Osteocyte (in vitro differentiated cells): ENCODE measurements at regions not wholly inside any gene's neighbourhood (a gene's known extent, or its start where the extent isn't known, plus 50 kb on each side); places are given as distances from the start of the nearest gene placed in this dataset.

ENCODE experiments used
- DNase-seq: peaks from one replicate; pipeline ENCODE4 v3.0.0; 2021; ENCODE audit warnings: mixed read lengths; ENCODE audit not compliant: unreplicated experiment; ENCODE audit errors: extremely low spot score
- H3K27ac Mint-ChIP-seq: one replicate; pipeline ENCODE4 v1.8.0; 2021; ENCODE audit warnings: mild to moderate bottlenecking, mixed read lengths; ENCODE audit not compliant: unreplicated experiment
- H3K27me3 Mint-ChIP-seq: one replicate; pipeline ENCODE4 v1.8.0; 2021; ENCODE audit warnings: mixed read lengths; ENCODE audit not compliant: unreplicated experiment
- H3K36me3 Mint-ChIP-seq: one replicate; pipeline ENCODE4 v1.8.0; 2021; ENCODE audit warnings: mixed read lengths; ENCODE audit not compliant: unreplicated experiment
- H3K4me1 Mint-ChIP-seq: one replicate; pipeline ENCODE4 v1.8.0; 2021; ENCODE audit warnings: mixed read lengths; ENCODE audit not compliant: unreplicated experiment
- H3K4me3 Mint-ChIP-seq: one replicate; pipeline ENCODE4 v1.8.0; 2021; ENCODE audit warnings: mild to moderate bottlenecking, moderate library complexity, mixed read lengths; ENCODE audit not compliant: unreplicated experiment
- H3K9me3 Mint-ChIP-seq: one replicate; pipeline ENCODE4 v1.8.0; 2021; ENCODE audit warnings: mixed read lengths; ENCODE audit not compliant: unreplicated experiment
- TF ChIP-seq, protein P1 (sequence below): fragments of 200-600 bp; sonication (generic); IDR thresholded peaks from 2 replicates; pipeline ENCODE4 v1.5.0; 2021; ENCODE audit warnings: antibody characterized with exemption, mild to moderate bottlenecking, moderate library complexity

DNA sequence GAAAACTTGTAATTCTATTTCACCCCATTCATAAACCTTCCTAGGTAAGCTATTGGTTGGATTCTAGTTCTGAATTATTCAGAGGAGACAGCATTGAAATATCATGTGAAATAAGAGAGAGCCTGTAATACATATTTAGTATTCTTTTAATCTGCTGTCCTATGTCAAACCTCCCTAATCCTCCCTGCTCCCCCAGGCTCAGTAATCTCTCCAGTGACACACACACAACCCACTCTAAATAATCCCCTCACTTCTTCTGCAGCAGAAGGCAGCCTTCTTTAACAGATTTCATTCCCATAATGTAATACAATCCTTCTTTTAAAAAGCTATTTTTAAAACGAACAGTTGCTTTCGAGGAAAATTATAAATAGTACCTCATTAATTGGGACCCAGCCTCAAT, 639.7 kb upstream of the AUTS2 start:
- Mint-ChIP-seq H3K36me3 (no peaks in the 10 kb centered on the region), H3K4me3 (no peak overlapping the region), H3K4me1 (no peaks in the 10 kb centered on the region), H3K27me3 (peaks cover 5% of the 10 kb centered on the region), H3K27ac (no peak overlapping the region), H3K9me3 (peaks cover 4% of the 10 kb centered on the region)
- DNase-seq: no peak
- TF ChIP-seq, protein P1, sequence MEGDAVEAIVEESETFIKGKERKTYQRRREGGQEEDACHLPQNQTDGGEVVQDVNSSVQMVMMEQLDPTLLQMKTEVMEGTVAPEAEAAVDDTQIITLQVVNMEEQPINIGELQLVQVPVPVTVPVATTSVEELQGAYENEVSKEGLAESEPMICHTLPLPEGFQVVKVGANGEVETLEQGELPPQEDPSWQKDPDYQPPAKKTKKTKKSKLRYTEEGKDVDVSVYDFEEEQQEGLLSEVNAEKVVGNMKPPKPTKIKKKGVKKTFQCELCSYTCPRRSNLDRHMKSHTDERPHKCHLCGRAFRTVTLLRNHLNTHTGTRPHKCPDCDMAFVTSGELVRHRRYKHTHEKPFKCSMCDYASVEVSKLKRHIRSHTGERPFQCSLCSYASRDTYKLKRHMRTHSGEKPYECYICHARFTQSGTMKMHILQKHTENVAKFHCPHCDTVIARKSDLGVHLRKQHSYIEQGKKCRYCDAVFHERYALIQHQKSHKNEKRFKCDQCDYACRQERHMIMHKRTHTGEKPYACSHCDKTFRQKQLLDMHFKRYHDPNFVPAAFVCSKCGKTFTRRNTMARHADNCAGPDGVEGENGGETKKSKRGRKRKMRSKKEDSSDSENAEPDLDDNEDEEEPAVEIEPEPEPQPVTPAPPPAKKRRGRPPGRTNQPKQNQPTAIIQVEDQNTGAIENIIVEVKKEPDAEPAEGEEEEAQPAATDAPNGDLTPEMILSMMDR: no peak

DNA sequence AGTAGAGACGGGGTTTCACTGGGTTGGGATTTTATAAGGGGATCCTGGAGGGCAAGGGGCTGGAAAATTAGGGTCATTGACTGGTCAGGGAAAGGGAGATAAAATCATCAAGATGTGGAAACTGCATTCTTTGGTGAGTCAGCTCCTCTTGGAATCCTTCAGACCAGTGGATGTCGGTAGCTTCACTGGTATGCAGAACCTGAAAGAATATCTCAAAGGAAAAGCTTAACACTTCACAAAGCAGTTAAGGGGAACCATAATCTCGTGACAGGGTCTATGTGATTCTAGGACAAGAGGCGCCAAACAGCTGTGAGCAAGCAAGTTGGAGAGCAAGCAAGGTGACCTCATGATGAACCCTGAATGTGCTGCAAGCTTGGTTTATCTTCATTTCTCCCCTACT, 634.7 kb upstream of the AUTS2 start:
- H3K27ac Mint-ChIP-seq: no peak overlapping the region
- peaks cover 6% of the 10 kb centered on the region for H3K9me3 Mint-ChIP-seq
- peaks cover 2% of the 10 kb centered on the region for H3K27me3 Mint-ChIP-seq
- no peak overlapping the region for H3K4me3 Mint-ChIP-seq
- no peaks in the 10 kb centered on the region for H3K4me1 Mint-ChIP-seq
- TF ChIP-seq, protein P1: no peak
- no peak for DNase-seq
- no peaks in the 10 kb centered on the region for H3K36me3 Mint-ChIP-seq

DNA sequence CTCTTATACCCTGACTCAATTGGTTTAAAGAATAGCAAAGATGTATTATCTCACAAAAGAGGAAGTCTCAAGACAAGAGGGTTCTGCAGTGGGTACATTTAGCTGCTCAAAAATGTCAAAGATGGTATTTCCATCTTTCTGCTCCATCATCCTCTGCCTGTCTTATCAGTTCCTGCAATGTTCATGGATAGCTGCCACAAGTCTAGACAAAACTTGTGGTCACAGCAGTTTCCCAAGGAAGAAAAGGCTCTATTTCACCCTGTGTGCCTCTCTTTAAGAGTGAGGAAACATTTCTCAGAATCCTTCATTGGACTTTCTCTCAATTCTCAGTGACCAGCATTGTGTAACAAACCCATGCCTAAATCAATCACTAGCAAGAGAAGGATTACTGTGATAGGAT, 634.2 kb upstream of the AUTS2 start:
- H3K27ac Mint-ChIP-seq: no peak overlapping the region
- H3K27me3 Mint-ChIP-seq: peaks cover 2% of the 10 kb centered on the region
- H3K9me3 Mint-ChIP-seq: peaks cover 6% of the 10 kb centered on the region
- TF ChIP-seq, protein P1: no peak
- no peaks in the 10 kb centered on the region for H3K4me1 Mint-ChIP-seq
- H3K4me3 Mint-ChIP-seq: no peak overlapping the region
- no peaks in the 10 kb centered on the region for H3K36me3 Mint-ChIP-seq
- no peak for DNase-seq

DNA sequence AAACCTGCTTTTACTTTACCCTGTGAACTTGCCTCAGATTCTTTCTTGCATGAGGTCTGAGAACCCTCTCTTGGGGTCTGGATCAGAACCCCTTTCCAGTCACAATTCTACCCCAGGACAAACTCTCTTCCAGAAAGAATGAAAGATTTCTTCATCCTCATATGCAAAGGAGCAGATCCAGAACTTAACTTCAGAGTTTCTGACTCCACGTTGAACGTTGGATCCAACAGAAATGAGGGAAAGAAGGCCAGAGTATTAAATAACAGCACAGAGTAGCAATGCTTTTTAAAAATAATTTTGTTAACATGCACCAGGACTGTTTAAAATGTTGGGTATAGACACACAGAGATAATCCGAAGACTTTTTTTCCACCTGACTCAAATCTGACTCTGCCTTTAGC, 632.9 kb upstream of the AUTS2 start:
- Mint-ChIP-seq H3K4me3 (no peak overlapping the region), H3K27me3 (peaks cover 2% of the 10 kb centered on the region), H3K9me3 (peaks cover 6% of the 10 kb centered on the region), H3K4me1 (no peaks in the 10 kb centered on the region), H3K27ac (no peak overlapping the region), H3K36me3 (no peaks in the 10 kb centered on the region)
- TF ChIP-seq, protein P1: no peak
- DNase-seq: no peak

DNA sequence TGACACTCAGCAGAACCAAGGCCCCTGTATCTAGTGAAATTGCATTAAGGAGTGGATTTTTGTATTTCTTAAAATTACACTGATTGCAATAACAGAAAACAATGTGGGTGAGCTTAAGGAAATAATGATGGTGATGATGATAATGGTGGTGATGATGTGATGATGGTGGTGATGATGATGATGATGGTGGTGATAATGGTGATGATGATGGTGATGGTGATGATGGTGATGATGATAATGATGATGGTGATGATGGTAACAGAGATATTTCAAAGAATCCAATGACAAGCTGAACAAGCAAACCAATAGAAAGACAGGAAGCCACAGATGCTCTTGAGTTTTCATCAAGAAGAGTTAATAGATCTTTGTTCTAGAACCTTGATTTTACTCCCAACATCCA, 630.7 kb upstream of the AUTS2 start:
- Mint-ChIP-seq H3K9me3 (peaks cover 6% of the 10 kb centered on the region), H3K27me3 (peaks cover 8% of the 10 kb centered on the region), H3K36me3 (no peaks in the 10 kb centered on the region), H3K4me1 (no peaks in the 10 kb centered on the region), H3K27ac (no peak overlapping the region), H3K4me3 (no peak overlapping the region)
- TF ChIP-seq, protein P1: no peak
- DNase-seq: no peak
